ENCODE measurements at regions not wholly inside any gene's neighbourhood (a gene's known extent, or its start where the extent isn't known, plus 50 kb on each side); places are given as distances from the start of the nearest gene placed in this dataset.

DNA sequence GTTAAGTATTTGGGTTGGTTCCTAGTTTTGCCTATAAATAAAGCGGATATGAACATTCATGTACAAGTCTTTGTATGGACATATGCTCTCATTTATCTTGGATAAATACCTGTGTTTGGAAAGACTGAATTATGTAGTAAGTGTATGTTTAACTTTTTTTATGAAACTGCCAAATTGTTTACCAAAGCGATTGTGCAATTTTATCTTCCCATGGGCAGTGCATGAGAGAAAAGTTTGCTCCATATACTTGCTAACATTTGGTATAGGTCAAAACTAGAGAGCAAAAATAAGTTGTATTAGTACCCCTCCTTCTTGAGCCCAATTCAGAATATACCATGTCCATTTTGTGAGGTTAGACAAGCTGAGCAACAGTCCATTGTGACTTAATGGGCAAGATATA is 502.6 kb downstream of the SQOR start:
- TF ChIP-seq, protein P1, sequence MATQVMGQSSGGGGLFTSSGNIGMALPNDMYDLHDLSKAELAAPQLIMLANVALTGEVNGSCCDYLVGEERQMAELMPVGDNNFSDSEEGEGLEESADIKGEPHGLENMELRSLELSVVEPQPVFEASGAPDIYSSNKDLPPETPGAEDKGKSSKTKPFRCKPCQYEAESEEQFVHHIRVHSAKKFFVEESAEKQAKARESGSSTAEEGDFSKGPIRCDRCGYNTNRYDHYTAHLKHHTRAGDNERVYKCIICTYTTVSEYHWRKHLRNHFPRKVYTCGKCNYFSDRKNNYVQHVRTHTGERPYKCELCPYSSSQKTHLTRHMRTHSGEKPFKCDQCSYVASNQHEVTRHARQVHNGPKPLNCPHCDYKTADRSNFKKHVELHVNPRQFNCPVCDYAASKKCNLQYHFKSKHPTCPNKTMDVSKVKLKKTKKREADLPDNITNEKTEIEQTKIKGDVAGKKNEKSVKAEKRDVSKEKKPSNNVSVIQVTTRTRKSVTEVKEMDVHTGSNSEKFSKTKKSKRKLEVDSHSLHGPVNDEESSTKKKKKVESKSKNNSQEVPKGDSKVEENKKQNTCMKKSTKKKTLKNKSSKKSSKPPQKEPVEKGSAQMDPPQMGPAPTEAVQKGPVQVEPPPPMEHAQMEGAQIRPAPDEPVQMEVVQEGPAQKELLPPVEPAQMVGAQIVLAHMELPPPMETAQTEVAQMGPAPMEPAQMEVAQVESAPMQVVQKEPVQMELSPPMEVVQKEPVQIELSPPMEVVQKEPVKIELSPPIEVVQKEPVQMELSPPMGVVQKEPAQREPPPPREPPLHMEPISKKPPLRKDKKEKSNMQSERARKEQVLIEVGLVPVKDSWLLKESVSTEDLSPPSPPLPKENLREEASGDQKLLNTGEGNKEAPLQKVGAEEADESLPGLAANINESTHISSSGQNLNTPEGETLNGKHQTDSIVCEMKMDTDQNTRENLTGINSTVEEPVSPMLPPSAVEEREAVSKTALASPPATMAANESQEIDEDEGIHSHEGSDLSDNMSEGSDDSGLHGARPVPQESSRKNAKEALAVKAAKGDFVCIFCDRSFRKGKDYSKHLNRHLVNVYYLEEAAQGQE (IDR thresholded peaks at IDR 0.05; ENCODE audit: insufficient read depth in 1 of 2, low read depth in 2 of 2, low read length in 1 of 2): no peak
- TF ChIP-seq CTCF (IDR thresholded peaks at IDR 0.05) (no peak), POLR2AphosphoS5 (IDR thresholded peaks at IDR 0.05; ENCODE audit: low read depth, low read length) (no peak), SIN3A (IDR thresholded peaks at IDR 0.05; ENCODE audit: borderline replicate concordance, insufficient read depth, low read depth, low read length) (no peak)
